Upper lobe of right lung (tissue), 1 donor: ENCODE measurements at regions not wholly inside any gene's neighbourhood (a gene's known extent, or its start where the extent isn't known, plus 50 kb on each side); places are given as distances from the start of the nearest gene placed in this dataset.

Experiments used
- ATAC-seq: fragments of 200-7000 bp; cut with Tn5 transposase; one replicate; pipeline ENCODE4 v1.9.1; 2020; ENCODE audit warnings: mild to moderate bottlenecking, moderate library complexity
- DNase-seq: peaks from one replicate; pipeline ENCODE4 v3.0.0-alpha.2; 2020
- H3K27ac ChIP-seq: fragments of 200-600 bp; one replicate; pipeline ENCODE4 v1.8.0; 2022
- H3K27me3 ChIP-seq: fragments of 200-600 bp; one replicate; pipeline ENCODE4 v1.8.0; 2022; ENCODE audit warnings: mild to moderate bottlenecking
- H3K36me3 ChIP-seq: fragments of 200-600 bp; one replicate; pipeline ENCODE4 v1.8.0; 2022
- H3K4me1 ChIP-seq: fragments of 200-600 bp; one replicate; pipeline ENCODE4 v1.8.0; 2022
- H3K4me3 ChIP-seq: fragments of 200-600 bp; one replicate; pipeline ENCODE4 v1.8.0; 2022; ENCODE audit warnings: mild to moderate bottlenecking
- H3K9me3 ChIP-seq: fragments of 200-600 bp; one replicate; pipeline ENCODE4 v1.8.0; 2022
- intact Hi-C: fragments of 100-400 bp; cut with DNase I; formaldehyde crosslinking; loops from one replicate; pipeline ENCODE4 v1.11.0; 2022
- TF ChIP-seq, protein P1 (sequence below): fragments of 200-600 bp; IDR thresholded peaks from one replicate; pipeline ENCODE4 v1.8.0; 2022; ENCODE audit warnings: antibody characterized with exemption
- donor health status: DM: no; HTN: yes; CAD: no; lungs with severe emphysema.

- H3K9me3 ChIP-seq, result no peaks in the 10 kb centered on the region
- no peaks in the 10 kb centered on the region for H3K4me1 ChIP-seq
- no peak overlapping the region for H3K4me3 ChIP-seq
- ATAC-seq, result no peak
- no peaks in the 10 kb centered on the region for H3K36me3 ChIP-seq
- no peaks in the 10 kb centered on the region for H3K27me3 ChIP-seq
- intact Hi-C loops, result no loop called here
- DNase-seq, result no peak
- TF ChIP-seq, protein P1, sequence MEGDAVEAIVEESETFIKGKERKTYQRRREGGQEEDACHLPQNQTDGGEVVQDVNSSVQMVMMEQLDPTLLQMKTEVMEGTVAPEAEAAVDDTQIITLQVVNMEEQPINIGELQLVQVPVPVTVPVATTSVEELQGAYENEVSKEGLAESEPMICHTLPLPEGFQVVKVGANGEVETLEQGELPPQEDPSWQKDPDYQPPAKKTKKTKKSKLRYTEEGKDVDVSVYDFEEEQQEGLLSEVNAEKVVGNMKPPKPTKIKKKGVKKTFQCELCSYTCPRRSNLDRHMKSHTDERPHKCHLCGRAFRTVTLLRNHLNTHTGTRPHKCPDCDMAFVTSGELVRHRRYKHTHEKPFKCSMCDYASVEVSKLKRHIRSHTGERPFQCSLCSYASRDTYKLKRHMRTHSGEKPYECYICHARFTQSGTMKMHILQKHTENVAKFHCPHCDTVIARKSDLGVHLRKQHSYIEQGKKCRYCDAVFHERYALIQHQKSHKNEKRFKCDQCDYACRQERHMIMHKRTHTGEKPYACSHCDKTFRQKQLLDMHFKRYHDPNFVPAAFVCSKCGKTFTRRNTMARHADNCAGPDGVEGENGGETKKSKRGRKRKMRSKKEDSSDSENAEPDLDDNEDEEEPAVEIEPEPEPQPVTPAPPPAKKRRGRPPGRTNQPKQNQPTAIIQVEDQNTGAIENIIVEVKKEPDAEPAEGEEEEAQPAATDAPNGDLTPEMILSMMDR, result no peak
- H3K27ac ChIP-seq, result no peak overlapping the region
These were observed 168.0 kb downstream of the SNX10 start for GRCh38 chr7:26459540-26460193.

- intact Hi-C loops, result no loop called here
- H3K27ac ChIP-seq, result no peak overlapping the region
- no peaks in the 10 kb centered on the region for H3K36me3 ChIP-seq
- H3K4me1 ChIP-seq, result no peaks in the 10 kb centered on the region
- TF ChIP-seq, protein P1, result no peak
- H3K4me3 ChIP-seq, result no peak overlapping the region
- no peak for DNase-seq
- H3K9me3 ChIP-seq, result no peaks in the 10 kb centered on the region
- no peak for ATAC-seq
- no peaks in the 10 kb centered on the region for H3K27me3 ChIP-seq
These were observed 168.9 kb downstream of the SNX10 start for GRCh38 chr7:26460351-26461085.

GRCh38 chr7:26461518-26461917 lies 169.9 kb downstream of the SNX10 start:
- intact Hi-C loops, result no loop called here
- DNase-seq, result no peak
- Histone ChIP-seq H3K4me3 (no peak overlapping the region), H3K27me3 (no peaks in the 10 kb centered on the region), H3K9me3 (no peaks in the 10 kb centered on the region), H3K36me3 (no peaks in the 10 kb centered on the region), H3K27ac (no peak overlapping the region), H3K4me1 (no peaks in the 10 kb centered on the region)
- TF ChIP-seq, protein P1, result no peak
- ATAC-seq, result peak; percentile 16

DNA sequence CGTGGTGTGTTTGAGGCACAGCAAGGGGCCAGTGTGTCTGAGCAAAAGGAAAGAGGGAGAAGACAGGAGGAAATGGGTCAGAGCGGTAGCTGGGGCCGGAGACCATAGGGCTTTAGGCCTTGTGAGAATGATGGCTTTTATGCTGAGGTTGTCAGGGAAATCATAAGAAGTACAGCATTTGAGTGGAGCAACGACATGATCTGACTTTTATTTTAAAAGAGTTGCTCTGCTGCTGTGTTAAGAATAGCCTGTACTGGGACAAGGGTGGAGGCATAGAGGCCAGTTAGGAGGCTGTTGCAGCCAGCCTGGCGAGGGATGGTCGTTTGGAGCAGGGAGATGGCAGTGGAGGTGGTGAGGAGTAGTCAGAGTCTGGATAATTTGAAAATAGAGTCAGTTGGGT lies 174.3 kb downstream of the SNX10 start:
- intact Hi-C loops, result no loop called here
- TF ChIP-seq, protein P1, result no peak
- H3K27ac ChIP-seq, result no peak overlapping the region
- no peaks in the 10 kb centered on the region for H3K9me3 ChIP-seq
- H3K4me3 ChIP-seq, result no peak overlapping the region
- ATAC-seq (no peak), DNase-seq (no peak)
- no peaks in the 10 kb centered on the region for H3K36me3 ChIP-seq
- no peaks in the 10 kb centered on the region for H3K27me3 ChIP-seq
- H3K4me1 ChIP-seq, result no peaks in the 10 kb centered on the region

- Histone ChIP-seq H3K9me3 (no peaks in the 10 kb centered on the region), H3K27ac (no peak overlapping the region), H3K4me3 (no peak overlapping the region), H3K27me3 (no peaks in the 10 kb centered on the region), H3K36me3 (no peaks in the 10 kb centered on the region), H3K4me1 (no peaks in the 10 kb centered on the region)
- ATAC-seq (no peak), DNase-seq (no peak)
- TF ChIP-seq, protein P1, result no peak
- intact Hi-C loops, result no loop called here
These were observed 175.4 kb downstream of the SNX10 start for GRCh38 chr7:26467104-26467503.
